LNCaP clone FGC (cell line): ENCODE measurements at regions not wholly inside any gene's neighbourhood (a gene's known extent, or its start where the extent isn't known, plus 50 kb on each side); places are given as distances from the start of the nearest gene placed in this dataset.

Source experiments
- DNase-seq: peaks from one replicate; pipeline ENCODE4 v3.0.0-alpha.2; 2011; ENCODE audit warnings: low read depth
- H3K4me3 ChIP-seq: 2 replicates; pipeline ENCODE4 v1.5.1; 2011; ENCODE audit warnings: mild to moderate bottlenecking, low read depth, low read length, control low read depth
- CTCF ChIP-seq: IDR thresholded peaks from 2 replicates; pipeline ENCODE4 v1.5.1; 2012; ENCODE audit warnings: mild to moderate bottlenecking; ENCODE audit not compliant: control insufficient read depth, insufficient read depth; ENCODE audit errors: extremely low read depth

DNA sequence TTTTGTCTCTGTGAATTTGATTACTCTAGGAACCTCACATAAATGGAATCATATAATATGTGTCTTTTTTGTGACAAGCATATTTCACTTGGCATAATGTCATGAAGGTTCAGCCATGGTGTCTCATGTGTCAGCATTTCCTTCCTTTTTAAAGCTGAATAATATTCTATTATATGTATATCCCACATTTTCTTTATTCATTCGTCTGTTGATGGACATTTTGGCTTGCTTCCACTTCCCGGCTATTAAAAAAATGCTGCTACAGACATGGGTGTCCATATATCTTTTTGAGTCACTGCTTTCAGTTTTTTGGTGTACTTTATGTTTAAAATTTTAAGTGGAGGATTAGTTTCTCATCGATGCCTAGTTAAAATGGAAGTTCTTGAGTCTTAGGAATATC is 59.8 kb upstream of the C5orf63 start:
- DNase-seq: no peak
- no peak for TF ChIP-seq CTCF
- H3K4me3 ChIP-seq: no peak overlapping the region

DNA sequence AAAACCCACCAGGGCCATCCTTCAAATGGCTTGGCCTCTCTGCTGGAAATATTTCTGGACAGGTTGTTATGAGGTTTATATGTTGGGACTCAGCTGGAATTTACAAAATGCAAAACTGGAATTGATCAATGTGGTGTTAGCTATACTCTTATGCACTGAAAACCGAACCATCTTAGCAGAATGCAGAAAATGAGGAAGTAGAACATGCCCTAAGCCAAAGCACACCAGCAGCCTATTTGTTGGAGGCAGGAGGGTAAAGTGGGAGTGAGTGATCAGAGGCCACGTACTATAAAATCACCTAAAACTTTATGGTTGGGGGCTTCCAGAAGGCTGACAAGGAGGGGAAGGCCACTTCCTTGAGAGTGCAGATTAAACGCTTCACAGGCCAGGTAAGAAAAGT is 63.6 kb upstream of the C5orf63 start:
- DNase-seq: no peak
- H3K4me3 ChIP-seq: no peak overlapping the region
- no peak for TF ChIP-seq CTCF

DNA sequence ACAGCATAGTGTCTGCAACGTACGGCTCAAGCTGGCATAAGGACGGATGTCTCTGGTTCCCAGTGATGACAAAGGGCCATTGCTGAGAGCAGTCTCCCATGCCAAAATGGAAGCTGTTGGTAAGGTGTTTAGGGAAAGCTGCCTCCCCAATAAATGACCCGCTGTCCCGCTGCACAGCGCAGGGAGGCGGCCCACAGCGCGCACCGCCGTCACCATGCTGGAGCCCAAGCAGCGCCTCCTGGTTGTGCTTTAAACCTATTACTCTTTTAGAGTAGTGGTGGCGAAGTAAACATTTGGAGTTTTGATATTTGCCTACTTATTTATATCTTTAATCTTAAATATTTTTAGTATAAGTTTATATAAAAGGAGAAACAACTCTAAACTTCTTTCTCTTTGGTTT is 70.4 kb upstream of the C5orf63 start:
- DNase-seq: no peak
- no peak overlapping the region for H3K4me3 ChIP-seq
- TF ChIP-seq CTCF: no peak

- no peak overlapping the region for H3K4me3 ChIP-seq
- no peak for DNase-seq
- no peak for TF ChIP-seq CTCF
These were observed 79.7 kb upstream of the C5orf63 start for GRCh38 chr5:127153031-127153430.

DNA sequence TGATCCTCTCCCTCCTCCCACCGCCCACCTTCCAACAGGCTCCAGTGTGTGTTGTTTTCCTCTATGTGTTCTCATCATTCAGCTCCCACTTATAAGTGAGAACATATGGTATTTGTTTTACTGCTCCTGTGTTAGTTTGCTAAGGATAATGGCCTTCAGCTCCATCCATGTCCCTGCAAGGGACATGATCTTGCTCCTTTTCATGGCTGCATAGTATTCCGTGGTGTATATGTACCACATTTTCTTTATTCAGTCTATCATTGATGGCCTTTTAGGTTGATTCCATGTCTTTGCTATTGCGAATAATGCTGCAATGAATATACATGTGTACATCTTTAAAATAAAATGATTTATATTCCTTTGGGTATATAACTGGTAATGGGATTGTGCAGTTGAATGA is 80.2 kb upstream of the C5orf63 start:
- no peak overlapping the region for H3K4me3 ChIP-seq
- no peak for TF ChIP-seq CTCF
- DNase-seq: no peak

DNA sequence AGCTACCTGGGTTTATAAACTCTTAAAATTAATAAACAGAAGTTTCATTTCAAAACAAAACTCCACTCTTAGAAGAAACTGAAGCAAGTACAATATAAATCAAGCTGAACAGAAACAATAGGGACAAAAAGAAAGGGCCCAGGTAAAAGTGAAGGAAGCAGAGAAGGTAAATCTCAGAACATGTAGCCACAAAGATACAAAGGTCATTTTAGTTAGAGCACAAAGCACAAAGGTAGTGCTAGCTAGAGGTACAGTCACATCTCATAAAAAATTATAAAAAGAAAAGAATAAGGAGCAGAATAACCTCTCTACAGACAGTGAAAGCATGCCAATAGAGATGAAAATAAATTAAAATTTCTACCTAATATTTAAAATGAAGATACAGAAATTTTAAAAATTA is 90.4 kb upstream of the C5orf63 start:
- DNase-seq: no peak
- TF ChIP-seq CTCF: no peak

GRCh38 chr5:127170918-127171600 is 97.8 kb upstream of the C5orf63 start:
- no peak for TF ChIP-seq CTCF
- H3K4me3 ChIP-seq: no peak overlapping the region
- DNase-seq: no peak

More for the DNA sequence above, 90.4 kb upstream of the C5orf63 start:
- no peak overlapping the region for H3K4me3 ChIP-seq
